PFSK-1 (cell line): ENCODE measurements at regions not wholly inside any gene's neighbourhood (a gene's known extent, or its start where the extent isn't known, plus 50 kb on each side); places are given as distances from the start of the nearest gene placed in this dataset.

ENCODE experiments used
- FOXP2 ChIP-seq: optimal IDR thresholded peaks from 2 replicates; pipeline ENCODE3; 2011; ENCODE audit warnings: borderline replicate concordance, control low read depth, inconsistent platforms; ENCODE audit not compliant: insufficient read depth; ENCODE audit errors: extremely low read length, extremely low read depth
- POLR2AphosphoS5 ChIP-seq: IDR thresholded peaks from 2 replicates; pipeline ENCODE4 v1.6.1; 2012; ENCODE audit warnings: low read depth, mild to moderate bottlenecking, control low read depth, low read length, moderate library complexity
- REST ChIP-seq, 2 experiments: IDR thresholded peaks; 2 replicates each; pipeline versions ENCODE4 v1.6.1 to v1.8.0; 2011 to 2012; ENCODE audit warnings: low read depth in 2 of 2, low read length in 2 of 2, control low read depth in 1 of 2, inconsistent platforms in 1 of 2, mild to moderate bottlenecking in 1 of 2, moderate library complexity in 1 of 2; ENCODE audit not compliant: insufficient read depth in 1 of 2
- SIN3A ChIP-seq: IDR thresholded peaks from 2 replicates; pipeline ENCODE4 v1.6.1; 2012; ENCODE audit warnings: mild to moderate bottlenecking, low read length, moderate library complexity, borderline replicate concordance; ENCODE audit not compliant: insufficient read depth
- TAF1 ChIP-seq: IDR thresholded peaks from 2 replicates; pipeline ENCODE4 v1.6.1; 2012; ENCODE audit warnings: low read length, control low read depth, borderline replicate concordance; ENCODE audit not compliant: insufficient read depth

- TF ChIP-seq TAF1 (no peak), FOXP2 (no peak), POLR2AphosphoS5 (no peak), REST (IDR thresholded peaks at IDR 0.05; ENCODE audit: insufficient read depth in 1 of 2, low read depth in 2 of 2, low read length in 2 of 2) (no peak)
Observed at GRCh38 chr11:37572491-37573171, 974.6 kb upstream of the RAG2 start.

GRCh38 chr11:37571246-37571645, 973.2 kb upstream of the RAG2 start:
- TF ChIP-seq SIN3A (no peak), REST (IDR thresholded peaks at IDR 0.05; ENCODE audit: insufficient read depth in 1 of 2, low read depth in 2 of 2, low read length in 2 of 2) (no peak), POLR2AphosphoS5 (no peak), TAF1 (no peak), FOXP2 (no peak)

- TF ChIP-seq FOXP2 (no peak), POLR2AphosphoS5 (no peak), SIN3A (no peak), TAF1 (no peak), REST (IDR thresholded peaks at IDR 0.05; ENCODE audit: insufficient read depth in 1 of 2, low read depth in 2 of 2, low read length in 2 of 2) (no peak)
Observed at GRCh38 chr11:37560991-37561390, 963.0 kb upstream of the RAG2 start.

GRCh38 chr11:37560346-37560745, 962.3 kb upstream of the RAG2 start:
- no peak for TF ChIP-seq REST (IDR thresholded peaks at IDR 0.05; ENCODE audit: insufficient read depth in 1 of 2, low read depth in 2 of 2, low read length in 2 of 2)
- no peak for TF ChIP-seq SIN3A
- no peak for TF ChIP-seq FOXP2
- no peak for TF ChIP-seq POLR2AphosphoS5
- no peak for TF ChIP-seq TAF1

- no peak for TF ChIP-seq SIN3A
- TF ChIP-seq REST (IDR thresholded peaks at IDR 0.05; ENCODE audit: insufficient read depth in 1 of 2, low read depth in 2 of 2, low read length in 2 of 2) = no peak
- no peak for TF ChIP-seq POLR2AphosphoS5
- TF ChIP-seq FOXP2 = no peak
- TF ChIP-seq TAF1 = no peak
Observed at GRCh38 chr11:37558619-37559210, 960.7 kb upstream of the RAG2 start.
